ENCODE measurements at regions not wholly inside any gene's neighbourhood (a gene's known extent, or its start where the extent isn't known, plus 50 kb on each side); places are given as distances from the start of the nearest gene placed in this dataset.
"Not testable (repeated sequence)": the region's sequence is repeated elsewhere in the genome, so short reads cannot be mapped to it uniquely, and the experiment has no call there.

- H3K27ac ChIP-seq (ENCODE audit: low read depth, low read length), result no peak overlapping the region
- H3K4me3 ChIP-seq (ENCODE audit: insufficient read depth, low read length), result no peak overlapping the region
- no peaks in the 10 kb centered on the region for H3K27me3 ChIP-seq (ENCODE audit: insufficient read depth, low read length)
- no peak overlapping the region for H3K4me2 ChIP-seq (ENCODE audit: insufficient read depth, low read length)
- DNase-seq (ENCODE audit: insufficient read length, low spot score, missing footprints), result no peak
- H3K4me1 ChIP-seq (ENCODE audit: insufficient read depth, low read length), result no peaks in the 10 kb centered on the region
- no peak for TF ChIP-seq CTCF (IDR thresholded peaks at IDR 0.05; ENCODE audit: extremely low read depth, low read depth, low read length)
- H3K36me3 ChIP-seq (ENCODE audit: insufficient read depth, low read length), result no peaks in the 10 kb centered on the region
- no peaks in the 10 kb centered on the region for H4K20me1 ChIP-seq (ENCODE audit: insufficient read depth, low read length)
- no peaks in the 10 kb centered on the region for H3K79me2 ChIP-seq (ENCODE audit: insufficient read depth, low read length)
- no peak overlapping the region for H2AFZ ChIP-seq (ENCODE audit: low read length)
- no peaks in the 10 kb centered on the region for H3K9me3 ChIP-seq (ENCODE audit: low read depth, low read length)
Observed at GRCh38 chr9:26673261-26673660, 219.3 kb downstream of the CAAP1 start.

GRCh38 chr9:26669701-26670670 lies 222.6 kb downstream of the CAAP1 start:
- Histone ChIP-seq H3K27ac (ENCODE audit: low read depth, low read length) (no peak overlapping the region), H3K4me2 (ENCODE audit: insufficient read depth, low read length) (no peak overlapping the region), H3K4me1 (ENCODE audit: insufficient read depth, low read length) (no peaks in the 10 kb centered on the region), H3K79me2 (ENCODE audit: insufficient read depth, low read length) (no peaks in the 10 kb centered on the region), H2AFZ (ENCODE audit: low read length) (no peak overlapping the region), H3K4me3 (ENCODE audit: insufficient read depth, low read length) (no peak overlapping the region), H3K27me3 (ENCODE audit: insufficient read depth, low read length) (no peaks in the 10 kb centered on the region), H3K36me3 (ENCODE audit: insufficient read depth, low read length) (no peaks in the 10 kb centered on the region), H4K20me1 (ENCODE audit: insufficient read depth, low read length) (no peaks in the 10 kb centered on the region), H3K9me3 (ENCODE audit: low read depth, low read length) (no peaks in the 10 kb centered on the region)
- TF ChIP-seq CTCF (IDR thresholded peaks at IDR 0.05; ENCODE audit: extremely low read depth, low read depth, low read length), result no peak
- DNase-seq (ENCODE audit: insufficient read length, low spot score, missing footprints), result no peak

- no peak for TF ChIP-seq CTCF (IDR thresholded peaks at IDR 0.05; ENCODE audit: extremely low read depth, low read depth, low read length)
- H3K4me2 ChIP-seq (ENCODE audit: insufficient read depth, low read length), result no peak overlapping the region
- no peak overlapping the region for H2AFZ ChIP-seq (ENCODE audit: low read length)
- no peaks in the 10 kb centered on the region for H3K36me3 ChIP-seq (ENCODE audit: insufficient read depth, low read length)
- H3K27me3 ChIP-seq (ENCODE audit: insufficient read depth, low read length), result no peaks in the 10 kb centered on the region
- H3K9me3 ChIP-seq (ENCODE audit: low read depth, low read length), result no peaks in the 10 kb centered on the region
- no peaks in the 10 kb centered on the region for H3K79me2 ChIP-seq (ENCODE audit: insufficient read depth, low read length)
- H3K4me1 ChIP-seq (ENCODE audit: insufficient read depth, low read length), result no peaks in the 10 kb centered on the region
- no peak overlapping the region for H3K27ac ChIP-seq (ENCODE audit: low read depth, low read length)
- H4K20me1 ChIP-seq (ENCODE audit: insufficient read depth, low read length), result no peaks in the 10 kb centered on the region
- peak; percentile 64 for DNase-seq (ENCODE audit: insufficient read length, low spot score, missing footprints)
- no peak overlapping the region for H3K4me3 ChIP-seq (ENCODE audit: insufficient read depth, low read length)
Observed at GRCh38 chr9:26667882-26668281, 224.7 kb downstream of the CAAP1 start.

- H3K27ac ChIP-seq (ENCODE audit: low read depth, low read length), result no peak overlapping the region
- H4K20me1 ChIP-seq (ENCODE audit: insufficient read depth, low read length), result no peaks in the 10 kb centered on the region
Observed at GRCh38 chr9:26665666-26666065, 226.9 kb downstream of the CAAP1 start.

GRCh38 chr9:26664087-26664773 lies 228.4 kb downstream of the CAAP1 start:
- not testable (repeated sequence) for H3K79me2 ChIP-seq (ENCODE audit: insufficient read depth, low read length); H2AFZ ChIP-seq (ENCODE audit: low read length); H3K36me3 ChIP-seq (ENCODE audit: insufficient read depth, low read length); H3K9me3 ChIP-seq (ENCODE audit: low read depth, low read length); H3K4me3 ChIP-seq (ENCODE audit: insufficient read depth, low read length); H4K20me1 ChIP-seq (ENCODE audit: insufficient read depth, low read length); H3K27me3 ChIP-seq (ENCODE audit: insufficient read depth, low read length); H3K27ac ChIP-seq (ENCODE audit: low read depth, low read length); DNase-seq (ENCODE audit: insufficient read length, low spot score, missing footprints); H3K4me1 ChIP-seq (ENCODE audit: insufficient read depth, low read length); H3K4me2 ChIP-seq (ENCODE audit: insufficient read depth, low read length)

More at GRCh38 chr9:26665666-26666065, 226.9 kb downstream of the CAAP1 start:
- Histone ChIP-seq H3K4me2 (ENCODE audit: insufficient read depth, low read length) (no peak overlapping the region), H2AFZ (ENCODE audit: low read length) (no peak overlapping the region), H3K9me3 (ENCODE audit: low read depth, low read length) (no peaks in the 10 kb centered on the region), H3K4me1 (ENCODE audit: insufficient read depth, low read length) (no peaks in the 10 kb centered on the region), H3K36me3 (ENCODE audit: insufficient read depth, low read length) (no peaks in the 10 kb centered on the region), H3K79me2 (ENCODE audit: insufficient read depth, low read length) (no peaks in the 10 kb centered on the region), H3K27me3 (ENCODE audit: insufficient read depth, low read length) (no peaks in the 10 kb centered on the region), H3K4me3 (ENCODE audit: insufficient read depth, low read length) (no peak overlapping the region)
- TF ChIP-seq CTCF (IDR thresholded peaks at IDR 0.05; ENCODE audit: extremely low read depth, low read depth, low read length), result no peak
- DNase-seq (ENCODE audit: insufficient read length, low spot score, missing footprints), result no peak

Data from osteoblast (primary cell).